ENCODE measurements at regions not wholly inside any gene's neighbourhood (a gene's known extent, or its start where the extent isn't known, plus 50 kb on each side); places are given as distances from the start of the nearest gene placed in this dataset.

GRCh38 chr2:166560022-166560421, 66.0 kb upstream of the SCN7A start:
- H3K36me3 ChIP-seq: no peaks in the 10 kb centered on the region
- ATAC-seq: no peak
- no peaks in the 10 kb centered on the region for H3K27me3 ChIP-seq (ENCODE audit: low read depth)
- TF ChIP-seq CTCF (IDR thresholded peaks at IDR 0.05): no peak
- no peak overlapping the region for H3K27ac ChIP-seq
- H3K4me1 ChIP-seq: no peaks in the 10 kb centered on the region
- DNase-seq: no peak
- H3K9me3 ChIP-seq: no peaks in the 10 kb centered on the region
- no peak overlapping the region for H3K4me3 ChIP-seq
- intact Hi-C loops (cut with DNase I): no loop called here

GRCh38 chr2:166550923-166551322, 56.9 kb upstream of the SCN7A start:
- Histone ChIP-seq H3K4me1 (no peaks in the 10 kb centered on the region), H3K36me3 (no peaks in the 10 kb centered on the region), H3K27ac (no peak overlapping the region), H3K9me3 (no peaks in the 10 kb centered on the region), H3K4me3 (no peak overlapping the region), H3K27me3 (ENCODE audit: low read depth) (no peaks in the 10 kb centered on the region)
- TF ChIP-seq CTCF (IDR thresholded peaks at IDR 0.05): no peak
- intact Hi-C loops (cut with DNase I): no loop called here
- DNase-seq: no peak
- no peak for ATAC-seq

- H3K4me3 ChIP-seq: no peak overlapping the region
- H3K36me3 ChIP-seq: no peaks in the 10 kb centered on the region
- H3K27ac ChIP-seq: no peak overlapping the region
- intact Hi-C loops (cut with DNase I): no loop called here
- no peak for ATAC-seq
- H3K4me1 ChIP-seq: no peaks in the 10 kb centered on the region
- no peak for DNase-seq
- H3K9me3 ChIP-seq: no peaks in the 10 kb centered on the region
- no peaks in the 10 kb centered on the region for H3K27me3 ChIP-seq (ENCODE audit: low read depth)
- TF ChIP-seq CTCF (IDR thresholded peaks at IDR 0.05): no peak
These were observed 51.4 kb upstream of the SCN7A start for GRCh38 chr2:166545473-166545872.

Data from lower lobe of right lung (tissue), 2 donors.